ENCODE measurements at regions not wholly inside any gene's neighbourhood (a gene's known extent, or its start where the extent isn't known, plus 50 kb on each side); places are given as distances from the start of the nearest gene placed in this dataset.
"Not testable (repeated sequence)": the region's sequence is repeated elsewhere in the genome, so short reads cannot be mapped to it uniquely, and the experiment has no call there.

DNA sequence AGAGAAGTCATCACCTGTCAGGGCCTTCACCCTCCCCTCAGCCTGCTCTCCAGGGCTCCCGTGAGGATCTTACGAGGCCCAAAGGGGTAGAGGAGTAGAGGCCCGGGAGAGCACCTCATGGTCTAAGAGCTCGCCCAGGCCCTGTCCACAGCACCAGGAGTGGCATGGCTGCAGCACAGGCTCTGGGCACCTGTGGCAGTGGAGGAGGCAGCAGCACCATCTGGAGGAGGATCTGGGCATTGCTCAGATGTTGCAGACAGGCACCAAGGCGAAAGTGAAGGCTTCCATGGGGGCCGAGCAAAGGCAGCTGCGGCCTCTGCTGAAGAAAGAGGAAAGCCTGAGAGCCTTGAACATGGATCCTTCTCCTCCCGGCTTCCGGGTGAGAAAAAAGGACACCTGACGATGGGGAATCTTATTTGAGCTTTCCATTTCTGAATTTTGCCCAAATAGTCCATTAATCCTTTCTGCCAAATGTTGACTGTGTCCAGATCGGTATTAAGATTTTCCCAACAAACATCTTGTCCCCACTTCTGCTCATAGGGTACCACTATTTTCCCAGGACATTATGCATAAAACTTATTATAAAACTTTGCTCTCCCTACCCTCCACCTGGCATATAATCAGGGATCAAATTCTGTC lies 604.7 kb downstream of the PTPRC start:
- DNase-seq, result peak; percentile 40

DNA sequence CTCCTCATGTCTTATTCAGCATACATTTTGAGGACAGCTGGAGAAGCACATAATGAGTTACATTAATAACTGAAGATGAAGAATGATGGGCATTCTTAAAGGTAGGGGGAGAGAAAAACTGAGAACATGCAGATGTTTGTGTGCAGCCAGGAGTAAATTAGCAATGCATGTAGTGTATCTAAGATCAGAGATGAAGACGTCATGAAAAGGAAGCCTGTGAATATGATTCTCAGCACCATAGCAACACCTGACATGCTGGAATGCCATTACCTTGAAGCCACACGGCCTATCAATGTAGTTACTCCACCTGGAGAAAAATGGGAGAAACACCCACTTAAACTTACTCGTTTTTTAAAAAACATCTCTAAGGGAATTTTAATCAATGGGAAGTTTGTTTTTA lies 607.1 kb downstream of the PTPRC start:
- DNase-seq, result no peak

DNA sequence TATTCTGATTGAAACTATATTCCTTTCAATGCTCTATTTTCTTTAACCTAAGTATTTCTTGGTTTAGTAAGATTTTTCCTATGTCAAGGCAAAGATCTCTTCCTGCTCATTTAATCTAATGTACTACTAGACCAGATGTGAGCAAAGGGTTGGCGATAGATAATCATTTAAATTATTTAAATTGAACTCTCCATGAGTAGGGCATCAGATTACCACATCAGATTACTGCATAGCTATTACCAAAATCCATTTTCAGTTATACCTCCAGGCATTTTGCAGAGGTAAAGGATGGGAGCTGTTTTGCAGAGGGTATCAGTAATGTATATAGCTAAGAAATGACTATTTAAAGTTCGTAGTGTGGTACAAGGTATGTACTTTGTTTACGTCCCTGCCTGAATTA lies 607.9 kb downstream of the PTPRC start:
- DNase-seq, result no peak

DNA sequence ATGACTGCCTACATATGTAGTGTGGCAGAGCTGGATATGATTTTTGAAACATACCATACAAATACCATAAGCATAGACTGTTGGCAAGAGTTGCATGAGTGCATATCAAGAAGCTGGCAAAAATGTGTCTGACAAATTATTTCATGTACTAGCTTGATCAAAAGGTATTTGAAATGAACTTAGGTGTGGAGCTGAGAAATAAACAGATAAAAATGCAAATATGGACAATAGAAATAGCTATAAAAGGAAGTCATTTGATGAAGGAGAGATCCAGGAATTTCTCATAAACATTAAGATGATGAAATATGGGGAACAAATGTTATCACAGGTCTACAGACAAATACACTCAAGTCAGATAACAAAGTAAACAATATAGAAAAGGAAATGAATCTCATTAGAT lies 609.1 kb downstream of the PTPRC start:
- no peak for DNase-seq

DNA sequence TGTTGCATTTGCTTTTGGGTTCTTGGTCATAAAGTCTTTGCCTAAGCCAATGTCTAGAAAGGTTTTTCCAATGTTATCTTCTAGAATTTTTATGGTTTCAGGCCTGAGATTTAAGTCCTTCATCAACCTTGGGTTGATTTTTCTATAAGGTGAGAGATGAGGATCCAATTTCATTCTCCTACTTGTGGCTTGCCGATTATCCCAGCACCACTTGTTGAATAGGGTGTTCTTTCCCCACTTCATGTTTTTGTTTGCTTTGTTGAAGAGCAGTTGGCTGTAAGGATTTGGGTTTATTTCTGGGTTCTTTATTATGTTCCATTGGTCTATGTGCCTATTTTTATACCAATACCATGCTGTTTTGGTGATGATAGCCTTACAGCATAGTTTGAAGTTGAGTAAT lies 615.2 kb downstream of the PTPRC start:
- not testable (repeated sequence) for DNase-seq

DNA sequence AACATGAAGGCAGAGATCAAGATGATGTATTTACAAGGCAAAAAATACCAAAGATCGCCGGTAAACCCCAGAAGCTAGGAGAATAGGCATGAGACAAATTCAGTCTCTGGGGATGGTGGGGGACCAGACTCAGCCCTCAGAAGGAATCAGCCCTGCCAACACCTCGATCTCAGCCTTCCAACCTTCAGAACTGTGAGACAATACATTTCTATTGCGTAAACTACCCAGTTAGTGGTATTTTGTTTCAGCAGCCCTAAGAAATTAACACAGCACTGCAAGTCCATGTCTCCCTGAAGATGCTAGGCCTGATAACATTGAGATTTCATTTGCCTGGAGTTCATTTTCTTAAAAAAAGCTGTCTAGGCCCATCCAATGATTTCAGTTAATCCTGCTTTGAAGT lies 622.5 kb downstream of the PTPRC start:
- no peak for DNase-seq

DNA sequence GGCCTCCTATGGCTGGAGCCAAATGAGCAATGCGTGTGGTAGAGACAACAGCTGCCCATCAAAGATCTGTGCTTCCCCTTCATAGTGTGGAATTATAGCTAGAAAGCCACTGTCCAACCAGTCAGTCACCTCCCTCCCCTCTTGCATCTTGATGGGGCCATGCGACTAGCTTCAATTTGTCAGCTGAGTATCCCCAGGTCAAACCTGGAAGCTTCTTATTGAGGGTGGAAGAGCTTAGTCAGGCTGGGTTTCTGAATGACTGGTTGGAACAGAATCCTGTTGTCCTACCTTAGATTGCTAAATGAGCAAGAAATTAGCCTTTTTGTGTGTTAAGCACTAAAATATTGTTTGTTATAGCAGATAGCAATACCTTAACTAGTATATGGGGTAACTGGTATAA lies 625.4 kb downstream of the PTPRC start:
- DNase-seq, result no peak

DNA sequence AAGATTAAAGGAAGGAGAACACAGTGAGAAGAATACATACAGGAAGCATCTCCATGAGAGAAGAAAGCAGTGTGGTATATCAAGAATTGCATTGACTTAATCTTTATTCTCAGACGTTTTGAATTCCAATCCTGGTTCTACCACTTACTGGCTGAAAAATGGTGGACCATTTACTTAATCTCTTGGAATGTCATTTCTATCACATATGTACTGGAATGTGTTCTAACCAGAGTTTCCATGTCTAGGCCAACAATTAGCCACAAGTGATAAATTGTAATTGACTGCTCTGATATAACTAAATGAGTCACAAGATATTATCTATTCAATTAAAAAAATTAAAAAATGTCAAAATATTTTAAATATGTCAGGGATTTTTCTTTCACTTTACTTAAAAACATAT lies 626.1 kb downstream of the PTPRC start:
- no peak for DNase-seq

DNA sequence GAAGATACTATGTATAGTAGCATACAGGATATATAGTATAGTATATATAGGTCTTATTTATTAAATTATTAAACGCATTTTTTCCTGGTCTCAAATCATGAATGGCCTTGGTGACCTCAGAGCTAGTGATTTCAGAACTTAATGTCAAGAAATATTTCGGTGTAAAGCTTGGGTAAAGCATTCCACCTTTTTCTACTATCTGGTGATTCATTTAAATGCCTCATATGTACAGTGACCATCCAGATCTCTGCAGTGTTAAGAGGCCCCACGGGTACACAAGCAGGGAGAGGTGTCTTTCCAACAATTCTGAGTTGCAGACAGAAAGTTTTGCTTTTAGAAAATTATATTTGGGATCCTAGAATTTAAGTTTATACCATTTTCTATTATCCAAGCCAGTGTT lies 626.5 kb downstream of the PTPRC start:
- DNase-seq, result peak; percentile 30

DNA sequence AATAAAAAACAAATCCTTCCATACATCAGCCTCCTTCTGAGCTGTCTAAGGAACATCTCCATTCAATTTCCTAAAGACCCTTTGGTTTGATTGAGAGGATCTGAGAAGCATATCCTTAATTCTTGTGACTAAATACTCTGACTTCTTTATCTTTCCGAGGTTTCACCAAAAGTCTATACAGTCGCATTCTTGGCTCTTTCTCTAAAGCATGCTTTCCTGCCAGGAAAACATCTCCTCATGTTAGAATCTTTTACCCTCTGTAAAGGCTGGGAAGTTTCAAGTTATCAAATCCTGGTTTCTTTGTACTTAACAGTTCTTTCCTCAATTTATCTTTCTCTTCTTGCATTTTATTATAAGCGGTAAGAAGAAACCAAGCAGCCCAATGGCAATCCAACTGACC lies 630.4 kb downstream of the PTPRC start:
- peak; percentile 55 for DNase-seq

DNA sequence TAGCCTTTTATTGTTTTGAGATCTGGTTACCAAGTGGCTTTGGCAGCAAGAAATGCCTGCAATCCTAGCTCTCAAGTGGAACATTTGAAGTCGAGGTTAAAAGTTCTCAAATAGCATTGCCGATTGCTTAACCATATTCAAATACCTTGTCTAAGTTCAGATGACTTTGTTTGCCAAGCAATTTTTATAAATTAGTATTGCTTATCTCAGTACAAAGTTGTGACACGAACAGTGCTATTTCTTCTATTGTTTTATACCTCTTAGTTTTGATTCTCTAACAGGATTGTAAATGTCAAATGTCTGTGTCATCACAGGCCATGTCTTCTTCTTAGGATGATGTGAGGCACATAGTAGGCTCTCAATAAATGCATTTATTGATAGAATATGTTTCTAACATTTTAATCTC lies 633.3 kb downstream of the PTPRC start:
- peak; percentile 67 for DNase-seq

DNA sequence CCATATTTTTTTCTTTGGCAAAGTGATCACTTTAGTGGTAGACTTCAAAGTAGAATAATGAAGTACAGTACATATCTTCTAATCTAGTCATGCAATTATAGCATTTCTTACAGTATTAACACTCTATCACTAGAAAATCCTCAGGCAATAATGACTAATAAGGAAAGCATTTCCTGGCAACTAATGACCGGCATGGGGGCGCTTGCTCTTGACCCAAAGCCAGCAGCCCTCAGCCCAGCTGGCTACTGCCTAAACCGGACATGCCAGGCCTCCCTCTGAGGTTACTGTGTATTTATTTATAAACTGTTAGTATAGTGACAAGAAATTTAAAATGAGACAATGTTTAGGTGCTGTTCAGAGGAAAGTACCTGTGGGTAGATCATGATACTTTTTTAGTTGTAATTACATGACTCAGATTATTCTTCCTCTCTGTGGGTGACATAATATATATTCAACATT lies 633.8 kb downstream of the PTPRC start:
- peak; percentile 93 for DNase-seq

DNA sequence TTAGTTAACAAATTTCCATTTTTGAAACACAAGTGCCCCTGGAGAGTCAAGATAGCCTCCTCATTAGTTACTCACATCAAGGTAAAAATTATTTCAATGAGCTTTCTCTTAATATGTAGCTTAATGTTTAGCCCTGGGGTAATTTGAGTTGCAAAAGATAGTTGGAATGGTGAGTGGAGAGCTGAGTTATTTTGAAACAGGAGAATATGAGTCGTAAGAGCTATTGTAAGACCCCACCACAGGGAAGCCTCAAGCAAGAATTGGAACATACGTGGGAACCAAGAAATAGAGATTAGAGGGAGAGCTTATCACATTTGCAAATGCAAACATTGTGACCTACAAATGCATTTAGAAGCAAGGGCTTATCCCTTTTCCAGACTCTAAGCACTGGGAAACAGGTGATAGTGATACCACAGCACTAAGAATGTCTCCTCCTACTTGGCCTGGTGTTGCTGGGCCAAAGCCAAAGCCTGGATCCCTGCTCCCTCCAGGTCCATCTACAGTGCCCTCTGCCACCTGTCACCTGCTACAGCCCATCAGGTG lies 635.1 kb downstream of the PTPRC start:
- peak; percentile 95 for DNase-seq

DNA sequence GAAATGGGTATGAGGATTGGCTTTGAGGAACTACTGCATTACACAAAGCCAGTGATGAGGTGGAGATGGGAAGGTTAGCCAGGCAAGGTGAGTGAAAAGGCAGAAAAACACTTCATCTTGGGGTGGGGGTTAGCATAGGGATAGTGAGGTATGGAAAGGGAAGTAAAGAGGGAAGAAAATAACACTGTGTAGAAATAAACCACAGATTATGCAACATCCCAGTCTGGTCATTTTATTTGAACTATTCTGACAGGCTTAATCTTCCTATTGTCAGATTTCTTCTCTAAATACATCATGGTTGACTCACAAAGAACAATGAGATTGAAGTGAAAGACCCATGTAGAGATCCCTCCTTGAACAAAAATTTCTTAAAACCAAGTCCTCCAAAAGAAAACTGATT lies 640.2 kb downstream of the PTPRC start:
- DNase-seq, result peak; percentile 64

DNA sequence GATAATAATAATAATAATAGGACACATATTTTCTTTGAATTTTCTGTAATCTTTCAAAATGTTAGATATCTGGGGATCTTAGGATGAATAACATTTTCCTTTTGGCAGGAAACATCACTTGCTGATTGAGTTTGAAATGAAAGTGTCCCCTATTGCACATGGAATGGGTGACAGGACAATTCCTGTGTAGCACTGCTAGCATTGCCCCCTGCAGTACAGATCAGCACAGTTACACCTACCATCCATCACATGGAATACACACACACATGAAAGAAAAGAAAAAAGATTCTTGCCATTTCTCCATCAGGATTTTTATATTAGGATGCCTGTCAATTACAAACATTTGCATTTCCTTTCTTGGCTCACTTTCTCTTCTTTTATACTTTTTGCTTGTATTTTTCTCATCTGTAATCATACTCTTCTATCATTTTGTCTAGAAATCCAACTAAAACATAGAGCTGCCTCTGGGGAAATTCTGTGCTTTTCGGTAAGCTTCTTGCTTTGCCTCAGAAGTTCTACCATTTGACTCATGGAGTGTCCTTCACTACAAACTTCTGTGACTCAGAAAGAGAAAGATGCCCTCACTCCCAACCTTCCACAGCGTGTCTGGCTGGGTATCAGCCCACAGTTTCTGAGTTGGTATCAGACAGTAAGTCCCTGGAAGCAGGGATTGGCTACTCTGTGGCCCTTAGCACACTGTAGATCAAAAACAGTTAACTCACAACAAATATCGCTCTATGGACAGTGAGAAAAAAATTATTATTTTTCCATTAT lies 641.2 kb downstream of the PTPRC start:
- peak; percentile 52 for DNase-seq

DNA sequence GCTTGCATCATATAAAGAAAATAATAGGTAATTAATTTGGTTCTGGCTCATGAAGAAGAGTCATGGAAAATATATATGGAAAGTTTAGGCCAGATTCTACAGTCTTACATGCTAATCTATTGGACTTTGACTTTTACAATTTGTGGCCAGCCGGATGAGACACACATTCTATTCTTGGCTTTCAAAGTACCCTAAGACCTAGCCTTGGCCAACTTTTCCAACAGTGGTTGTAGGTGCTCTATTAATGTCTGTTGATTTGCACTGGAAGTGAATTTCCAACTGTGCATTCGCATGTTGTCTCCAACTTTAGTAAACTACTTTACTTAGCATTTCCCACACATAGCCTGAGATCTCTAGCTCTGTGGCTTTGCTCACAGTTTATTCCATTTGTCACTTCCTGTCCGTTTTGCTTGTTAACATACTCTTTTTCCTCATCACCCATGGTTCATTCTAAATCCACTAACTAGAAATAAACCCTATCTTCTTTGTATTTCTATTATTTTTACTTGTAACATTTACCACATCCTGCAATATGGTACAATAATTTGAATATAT lies 644.0 kb downstream of the PTPRC start:
- DNase-seq, result no peak

DNA sequence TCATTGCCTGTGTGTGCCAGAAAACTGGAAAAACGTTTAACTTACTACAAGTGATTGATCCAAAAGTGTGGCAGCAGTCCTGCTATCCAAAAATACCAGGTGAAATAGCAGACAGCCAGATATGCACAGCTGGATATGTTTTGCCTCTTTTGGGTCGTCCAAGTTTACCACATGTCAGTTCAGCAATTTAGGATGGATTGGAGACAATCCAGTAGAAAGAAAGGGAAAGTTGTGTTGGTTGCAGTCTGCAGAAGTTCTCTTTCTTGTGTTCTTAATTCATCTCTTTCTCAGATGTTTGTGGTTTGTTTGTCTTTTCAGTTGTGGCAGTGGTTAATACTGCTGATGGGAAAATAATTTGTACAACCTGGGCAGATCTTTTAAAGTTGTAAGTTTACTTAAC lies 645.0 kb downstream of the PTPRC start:
- no peak for DNase-seq

DNA sequence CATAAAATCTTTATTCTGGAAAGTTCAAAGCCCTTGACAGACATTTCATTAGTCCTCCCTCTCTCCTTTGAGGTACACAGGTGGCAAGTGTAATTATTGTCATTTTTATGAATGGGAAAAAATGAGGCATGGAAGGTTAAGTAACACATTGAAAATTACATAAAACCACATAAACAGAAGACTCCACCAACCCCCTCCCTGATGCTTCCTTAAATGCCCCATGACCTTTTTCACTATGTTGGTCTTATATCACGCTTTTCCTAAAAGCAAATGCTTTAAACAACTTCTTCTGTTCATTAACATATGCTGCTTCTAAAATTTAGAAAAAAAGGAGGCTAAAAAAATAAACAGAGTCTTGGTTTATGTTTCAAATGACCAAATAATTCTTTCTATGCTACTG lies 648.4 kb downstream of the PTPRC start:
- no peak for DNase-seq

DNA sequence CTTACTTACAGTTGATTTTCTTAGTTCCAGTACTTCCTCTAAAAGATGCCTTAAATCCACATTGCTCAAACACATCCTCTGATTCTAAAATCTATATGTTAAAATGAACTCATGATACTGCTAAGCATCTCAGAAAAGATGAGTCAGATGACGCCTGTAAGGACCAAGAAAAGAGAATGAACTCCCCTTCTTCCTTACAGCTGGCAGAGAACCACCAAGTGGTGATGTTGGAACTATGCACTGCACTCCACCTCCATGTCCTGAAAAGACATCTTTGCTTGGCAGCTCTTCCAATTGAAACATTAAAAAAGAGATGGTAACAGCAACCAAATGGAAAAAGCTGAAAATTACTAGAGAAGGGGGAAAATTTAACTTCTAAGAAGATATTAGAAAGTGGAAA lies 648.8 kb downstream of the PTPRC start:
- no peak for DNase-seq

DNA sequence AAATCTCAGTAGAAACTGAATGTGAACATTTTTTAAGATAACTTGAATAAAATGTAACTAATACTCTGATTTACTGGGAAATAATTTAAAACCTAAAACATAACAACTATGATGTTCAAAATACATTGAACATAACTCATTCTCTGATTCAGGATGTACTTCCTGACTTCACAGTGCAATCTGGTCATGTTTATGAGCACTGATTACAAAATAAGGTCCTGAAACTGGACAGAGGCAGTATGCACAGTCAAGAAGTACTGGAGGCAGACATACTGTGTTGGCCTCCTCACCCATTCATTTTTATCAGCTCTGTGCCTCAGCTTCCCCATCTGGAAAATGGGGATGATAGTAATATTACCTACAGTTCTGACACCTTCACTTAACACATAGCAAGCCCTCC lies 651.3 kb downstream of the PTPRC start:
- DNase-seq, result no peak

DNA sequence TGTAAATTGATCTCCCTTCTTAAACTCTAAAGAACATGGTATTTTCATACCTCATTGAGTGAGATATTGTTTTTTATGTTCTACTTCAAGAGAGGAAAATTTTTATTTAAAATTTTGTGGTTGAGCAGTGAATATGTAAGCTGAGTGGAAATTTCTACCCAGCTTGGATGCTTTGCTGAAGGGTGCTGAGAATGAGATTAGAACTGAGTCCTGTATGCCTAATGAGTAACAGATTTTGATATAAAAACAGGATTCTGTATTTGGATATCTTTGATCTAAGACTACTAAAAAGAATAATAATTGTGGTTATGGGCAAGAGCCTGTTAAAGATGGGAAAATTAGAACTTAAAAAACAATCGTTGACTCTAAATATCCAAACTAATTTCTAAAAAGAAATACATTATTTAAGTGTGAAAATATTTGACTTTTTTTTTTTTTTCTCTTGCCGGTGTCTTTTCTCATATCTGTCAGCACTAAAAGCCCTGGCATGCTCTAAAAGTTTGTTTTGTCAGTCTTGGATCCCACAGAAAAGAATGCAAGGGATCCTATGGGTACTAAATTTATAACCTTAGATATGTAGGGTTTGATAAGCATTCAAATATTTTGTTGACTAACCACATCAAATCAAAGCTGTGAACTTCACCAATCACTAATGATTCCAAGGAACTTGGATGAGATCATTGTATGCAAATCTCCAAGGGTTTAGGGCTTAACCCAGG lies 652.3 kb downstream of the PTPRC start:
- DNase-seq, result no peak

DNA sequence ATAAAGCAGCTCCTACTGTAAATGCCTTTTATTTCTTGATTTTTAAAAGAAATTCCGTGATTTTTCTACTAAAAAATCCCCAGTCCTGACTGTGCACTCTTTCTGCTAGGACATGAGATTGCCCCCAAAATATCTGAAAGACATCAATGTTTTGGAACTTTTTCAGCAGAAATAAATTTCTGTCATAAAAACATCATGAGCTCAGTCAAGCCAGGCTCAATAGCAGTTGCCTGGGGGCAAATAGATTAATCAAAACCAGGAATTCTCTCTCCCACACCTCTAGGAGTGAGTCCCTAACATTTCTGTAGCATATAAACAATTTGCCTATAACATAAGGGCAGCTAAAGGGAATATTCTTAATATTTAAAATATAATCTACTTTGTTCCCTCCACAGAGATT lies 654.1 kb downstream of the PTPRC start:
- DNase-seq, result no peak

DNA sequence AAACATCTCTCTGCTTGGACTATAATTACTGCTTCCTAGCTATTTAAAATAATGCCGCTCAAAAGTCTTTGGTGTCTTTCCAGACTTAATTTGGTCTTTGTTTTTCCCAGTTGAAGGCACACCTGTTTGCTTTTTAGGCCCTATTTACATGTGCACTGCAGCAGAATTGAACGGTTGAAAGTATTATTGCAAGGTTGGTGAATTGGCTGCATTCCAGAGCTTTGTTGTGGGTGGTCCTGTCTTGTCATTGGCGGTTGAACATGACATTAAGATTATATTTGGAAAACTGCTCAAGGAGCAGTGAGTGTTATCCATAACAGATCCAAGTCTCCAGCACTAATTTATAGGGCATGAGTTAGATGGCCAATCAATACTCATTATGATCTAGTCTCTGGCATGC lies 656.3 kb downstream of the PTPRC start:
- DNase-seq, result no peak

DNA sequence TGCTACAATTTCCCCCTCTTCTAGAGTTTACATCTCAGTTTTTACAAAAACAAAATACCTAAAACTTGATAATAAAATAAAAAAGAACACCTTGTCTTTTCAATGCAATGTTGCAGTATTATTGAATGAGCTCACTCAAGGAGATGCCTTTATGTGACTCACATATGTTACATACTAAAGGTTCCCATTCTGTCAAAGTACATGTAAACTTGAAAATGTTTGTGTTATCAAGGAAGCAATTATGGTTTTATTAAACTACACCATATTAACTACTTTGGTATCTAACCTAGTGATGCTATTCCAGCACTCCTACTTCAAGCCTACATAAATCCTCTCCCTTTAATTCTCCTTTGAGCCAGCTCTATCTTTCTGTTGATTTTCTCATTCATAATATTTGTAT lies 658.3 kb downstream of the PTPRC start:
- DNase-seq, result peak; percentile 73

Measured in NCI-H226 (cell line).